GF-D8 (cell line): ENCODE measurements at regions not wholly inside any gene's neighbourhood (a gene's known extent, or its start where the extent isn't known, plus 50 kb on each side); places are given as distances from the start of the nearest gene placed in this dataset.

Experiments
- DNase-seq: peaks from one replicate; lab custom pipeline; 2025; lab: John Stamatoyannopoulos, UW

GRCh38 chr4:175871774-175872405, 59.8 kb upstream of the GPM6A start:
- DNase-seq = no peak

- DNase-seq = no peak
Observed at GRCh38 chr4:175873707-175874106, 61.6 kb upstream of the GPM6A start.

DNA sequence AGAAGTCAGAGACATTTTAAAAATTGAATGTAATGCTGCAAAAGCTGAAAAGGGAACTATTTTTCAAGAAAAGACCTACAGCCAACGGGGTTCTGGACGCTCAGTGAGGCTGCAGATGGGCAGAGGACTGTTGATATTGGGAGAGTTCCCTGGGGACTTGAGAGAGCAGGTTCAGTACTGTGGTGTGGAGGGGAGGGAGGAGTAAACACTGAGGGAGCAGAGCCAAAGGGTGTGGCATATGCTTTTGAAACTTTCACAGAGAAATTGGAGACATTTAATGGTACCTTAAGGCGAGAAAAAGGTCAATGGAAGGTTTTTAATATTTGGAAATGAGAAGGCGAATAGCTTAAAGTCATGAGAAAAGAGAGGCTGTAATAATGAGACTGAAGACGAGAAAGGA, 62.2 kb upstream of the GPM6A start:
- DNase-seq = no peak

- DNase-seq = no peak
Observed at GRCh38 chr4:175875993-175876771, 64.1 kb upstream of the GPM6A start.

DNA sequence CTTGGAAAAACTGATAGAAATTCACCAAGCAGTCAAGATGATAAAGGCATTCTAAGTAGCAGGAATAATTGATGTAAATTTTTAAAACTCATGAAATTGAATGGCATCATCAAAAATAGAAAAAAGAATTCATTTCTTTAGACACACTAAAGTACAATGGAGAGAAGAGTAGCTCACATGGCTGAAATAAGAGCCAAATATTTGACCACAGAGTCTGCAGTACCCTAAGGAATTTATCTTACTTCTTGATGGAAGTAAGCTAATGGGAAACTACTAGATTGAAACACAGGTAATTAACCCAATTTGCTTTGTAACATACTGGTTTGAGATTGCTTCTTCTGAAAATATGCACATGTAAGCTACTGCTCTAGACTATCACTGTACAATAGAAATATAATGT, 70.8 kb upstream of the GPM6A start:
- no peak for DNase-seq

- no peak for DNase-seq
Observed at GRCh38 chr4:175884048-175884447, 72.0 kb upstream of the GPM6A start.

- DNase-seq = no peak
Observed at GRCh38 chr4:175891231-175891630, 79.2 kb upstream of the GPM6A start.

GRCh38 chr4:175891851-175892250, 79.8 kb upstream of the GPM6A start:
- DNase-seq = no peak

DNA sequence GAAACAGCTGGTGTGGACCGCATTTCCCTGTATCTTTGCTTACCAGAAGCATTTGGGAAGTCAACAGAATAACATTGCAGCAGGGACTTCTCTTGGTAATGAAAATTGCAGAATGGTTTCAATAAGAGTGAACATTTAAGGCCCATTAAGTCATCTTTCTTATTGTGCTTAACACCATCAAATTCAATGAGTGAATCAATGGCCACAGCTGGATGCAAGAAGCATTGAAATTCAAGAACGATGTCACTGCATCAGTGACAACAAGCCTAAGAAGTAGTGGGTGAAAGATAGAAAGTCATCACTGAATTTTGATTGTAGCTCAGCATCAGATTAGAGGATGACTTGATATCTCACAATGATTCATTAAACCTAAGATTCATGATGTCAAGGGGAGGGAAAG, 93.9 kb upstream of the GPM6A start:
- no peak for DNase-seq

- DNase-seq = no peak
Observed at GRCh38 chr4:175906384-175906783, 94.3 kb upstream of the GPM6A start.

DNA sequence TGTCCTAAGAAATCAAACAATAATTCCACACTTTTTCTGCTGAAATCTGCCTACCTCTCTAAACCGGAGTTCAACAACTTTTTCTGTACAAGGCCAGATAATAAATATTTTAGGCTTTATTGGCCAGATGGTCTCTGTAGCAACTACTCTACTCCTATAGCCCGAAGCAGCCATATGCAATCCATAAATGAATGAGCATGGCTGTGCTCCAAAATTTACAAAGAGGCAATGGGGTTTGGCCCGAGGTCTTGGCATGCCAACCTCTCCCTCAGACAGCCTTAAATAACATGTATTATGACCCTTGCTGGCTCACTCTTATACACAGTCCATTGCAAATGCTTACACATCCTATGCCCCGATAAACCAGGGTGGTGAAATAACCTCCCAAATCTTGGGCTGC, 98.6 kb upstream of the GPM6A start:
- DNase-seq = no peak

- no peak for DNase-seq
Observed at GRCh38 chr4:175916626-175917351, 104.7 kb upstream of the GPM6A start.

GRCh38 chr4:175927121-175927520, 115.1 kb upstream of the GPM6A start:
- no peak for DNase-seq

DNA sequence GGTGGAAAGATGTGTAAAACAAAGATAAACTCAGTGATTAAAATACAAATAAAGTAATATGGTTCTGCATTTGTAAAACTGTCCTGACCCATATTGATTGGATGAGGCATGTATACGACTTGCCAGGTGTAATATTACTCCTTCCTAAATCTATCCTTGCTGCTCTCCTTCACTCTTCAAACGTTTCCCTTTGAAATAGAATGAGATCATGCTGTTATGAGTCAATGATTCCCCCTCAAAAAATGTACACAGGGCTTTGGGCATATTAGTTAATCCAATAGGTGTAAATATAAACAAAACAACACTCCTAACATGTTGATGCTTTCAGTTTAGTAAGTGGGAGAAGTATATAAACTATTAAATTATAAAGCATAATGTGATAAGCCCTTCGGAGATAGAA, 117.4 kb upstream of the GPM6A start:
- DNase-seq = no peak

GRCh38 chr4:175929932-175930331, 117.9 kb upstream of the GPM6A start:
- DNase-seq = no peak

- DNase-seq = no peak
Observed at GRCh38 chr4:175930471-175930870, 118.4 kb upstream of the GPM6A start.

DNA sequence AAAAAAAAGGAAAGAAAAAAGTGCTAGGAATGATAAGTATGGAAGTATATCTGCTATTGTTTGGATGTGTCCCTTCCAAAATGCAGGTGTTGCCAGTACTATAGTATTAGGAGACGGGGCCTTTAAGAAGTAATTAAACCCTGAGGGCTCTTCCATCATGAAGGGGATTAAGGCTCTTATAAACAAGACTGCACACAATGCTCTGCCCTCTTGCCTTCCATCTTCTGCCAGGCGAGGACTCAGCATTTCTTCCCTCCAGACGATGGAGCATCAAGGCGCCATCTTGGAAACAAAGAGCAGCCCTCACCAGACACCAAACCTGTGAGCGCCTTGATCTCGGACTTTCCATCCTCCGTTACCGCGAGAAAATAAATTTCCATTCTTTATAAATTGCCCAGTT, 120.1 kb upstream of the GPM6A start:
- DNase-seq = no peak

- DNase-seq = no peak
Observed at GRCh38 chr4:175934506-175934905, 122.4 kb upstream of the GPM6A start.

DNA sequence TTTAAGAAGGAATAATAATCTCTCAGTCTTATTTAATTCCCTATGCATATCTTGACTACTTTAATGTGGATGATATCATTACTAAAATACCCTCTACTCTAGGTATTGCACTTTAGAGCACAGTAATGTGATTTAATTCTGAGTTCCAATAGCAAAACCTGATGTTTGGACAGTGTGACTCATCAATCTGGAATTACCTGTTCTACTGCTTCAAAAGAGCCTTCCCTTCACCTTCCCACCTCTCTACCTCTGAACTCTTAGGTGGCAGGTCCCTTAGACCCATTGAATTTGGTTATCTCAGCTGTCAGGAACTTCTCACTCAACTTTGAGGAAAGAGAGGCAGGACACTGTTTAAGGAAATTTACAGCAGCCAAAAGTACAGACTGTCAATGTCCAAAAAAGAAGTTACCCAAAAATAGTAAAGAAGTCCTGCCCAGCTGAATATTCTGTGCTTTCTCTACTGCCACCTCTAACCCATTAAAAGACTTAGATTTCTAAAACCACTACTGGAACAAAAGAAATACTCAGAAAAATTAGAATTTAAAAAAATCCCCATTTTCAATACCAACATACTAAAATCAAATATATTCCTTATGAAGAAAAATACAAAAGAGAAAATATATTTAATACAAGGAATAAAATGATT, 123.1 kb upstream of the GPM6A start:
- DNase-seq = no peak

GRCh38 chr4:175944126-175944910, 121.3 kb upstream of the WDR17 start:
- no peak for DNase-seq

DNA sequence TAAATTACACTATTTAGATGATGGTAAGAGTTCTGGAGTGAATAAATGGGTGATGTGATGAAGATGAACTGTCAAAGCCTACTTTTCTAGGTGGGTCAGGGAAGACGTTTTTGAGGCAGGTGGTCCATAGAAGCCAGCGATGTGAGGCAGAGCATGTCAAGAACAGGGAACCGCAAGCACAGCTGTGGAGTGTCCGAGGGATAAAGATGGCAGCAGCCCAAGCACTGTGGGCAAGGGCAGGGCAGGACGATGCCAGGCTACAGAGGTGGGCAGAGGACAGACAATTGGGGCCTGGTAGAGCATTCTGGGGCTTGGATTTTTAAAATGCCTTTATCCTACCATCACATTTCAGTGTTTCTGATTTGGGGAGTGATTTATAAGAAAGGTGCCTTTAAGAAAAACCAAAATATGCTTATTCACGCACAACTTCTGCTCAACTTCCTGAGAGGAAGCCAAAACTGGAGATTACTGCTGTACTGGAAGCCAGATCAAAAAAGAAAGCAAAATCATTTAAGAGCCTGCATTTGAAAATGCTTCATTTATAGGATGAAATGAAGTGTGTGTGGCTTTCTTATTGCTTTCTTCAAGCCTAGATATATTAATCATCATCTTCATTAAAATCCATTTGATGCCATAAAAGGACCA, 119.0 kb upstream of the WDR17 start:
- peak; percentile 1 for DNase-seq
